WTC11 (cell line): ENCODE measurements at regions not wholly inside any gene's neighbourhood (a gene's known extent, or its start where the extent isn't known, plus 50 kb on each side); places are given as distances from the start of the nearest gene placed in this dataset.

Source experiments
- CREM ChIP-seq: sonication (generic); formaldehyde crosslinking; IDR thresholded peaks from 2 replicates; pipeline ENCODE4 v1.8.1; 2022; ENCODE audit warnings: mild to moderate bottlenecking, missing genetic modification reagents, moderate library complexity
- ESRRA ChIP-seq: sonication (generic); formaldehyde crosslinking; IDR thresholded peaks from 2 replicates; pipeline ENCODE4 v1.8.1; 2022; ENCODE audit warnings: mild to moderate bottlenecking, missing genetic modification reagents, borderline replicate concordance
- IRF1 ChIP-seq: sonication (generic); formaldehyde crosslinking; IDR thresholded peaks from 2 replicates; pipeline ENCODE4 v1.8.0; 2023; ENCODE audit warnings: missing genetic modification reagents
- MXD4 ChIP-seq: fragments of 250-450 bp; sonication (Bioruptor Pico); IDR thresholded peaks from 2 replicates; pipeline ENCODE4 v1.8.0; 2021; ENCODE audit warnings: mild to moderate bottlenecking, moderate library complexity, borderline replicate concordance
- NR2C2 ChIP-seq: sonication (generic); formaldehyde crosslinking; IDR thresholded peaks from 2 replicates; pipeline ENCODE4 v1.8.0; 2022; ENCODE audit warnings: mild to moderate bottlenecking, missing genetic modification reagents
- ZNF423 ChIP-seq: fragments of 250-450 bp; sonication (Bioruptor Pico); IDR thresholded peaks from 2 replicates; pipeline ENCODE4 v2.1.2; 2022; ENCODE audit warnings: mild to moderate bottlenecking, moderate library complexity
- TF ChIP-seq, protein P1 (sequence below): fragments of 200-600 bp; IDR thresholded peaks from 2 replicates; pipeline ENCODE4 v1.8.0; 2022; ENCODE audit warnings: antibody characterized with exemption

DNA sequence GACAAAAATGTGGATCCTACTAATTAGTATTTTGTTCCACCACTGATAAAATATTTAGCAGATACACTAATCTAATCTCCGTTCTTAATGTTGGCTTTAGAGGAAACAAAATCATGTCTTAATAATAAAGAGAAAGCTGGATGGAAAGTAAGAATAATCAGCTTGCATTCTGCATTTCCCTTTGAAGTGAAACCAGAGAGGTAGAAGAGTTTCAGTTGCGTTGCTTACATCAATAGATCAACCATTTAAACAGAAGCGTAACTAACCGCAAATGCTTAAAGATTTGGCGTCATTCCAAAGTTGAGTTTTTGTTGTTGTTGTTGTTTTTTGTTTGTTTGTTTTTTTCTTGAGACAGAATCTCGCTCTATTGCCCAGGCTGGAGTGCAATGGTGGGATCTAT, 168.9 kb downstream of the TRIML1 start:
- TF ChIP-seq CREM (CRISPR knock-in tag): no peak
- TF ChIP-seq ZNF423 (CRISPR knock-in tag): no peak
- TF ChIP-seq, protein P1, sequence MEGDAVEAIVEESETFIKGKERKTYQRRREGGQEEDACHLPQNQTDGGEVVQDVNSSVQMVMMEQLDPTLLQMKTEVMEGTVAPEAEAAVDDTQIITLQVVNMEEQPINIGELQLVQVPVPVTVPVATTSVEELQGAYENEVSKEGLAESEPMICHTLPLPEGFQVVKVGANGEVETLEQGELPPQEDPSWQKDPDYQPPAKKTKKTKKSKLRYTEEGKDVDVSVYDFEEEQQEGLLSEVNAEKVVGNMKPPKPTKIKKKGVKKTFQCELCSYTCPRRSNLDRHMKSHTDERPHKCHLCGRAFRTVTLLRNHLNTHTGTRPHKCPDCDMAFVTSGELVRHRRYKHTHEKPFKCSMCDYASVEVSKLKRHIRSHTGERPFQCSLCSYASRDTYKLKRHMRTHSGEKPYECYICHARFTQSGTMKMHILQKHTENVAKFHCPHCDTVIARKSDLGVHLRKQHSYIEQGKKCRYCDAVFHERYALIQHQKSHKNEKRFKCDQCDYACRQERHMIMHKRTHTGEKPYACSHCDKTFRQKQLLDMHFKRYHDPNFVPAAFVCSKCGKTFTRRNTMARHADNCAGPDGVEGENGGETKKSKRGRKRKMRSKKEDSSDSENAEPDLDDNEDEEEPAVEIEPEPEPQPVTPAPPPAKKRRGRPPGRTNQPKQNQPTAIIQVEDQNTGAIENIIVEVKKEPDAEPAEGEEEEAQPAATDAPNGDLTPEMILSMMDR: no peak
- no peak for TF ChIP-seq ESRRA (CRISPR knock-in tag)
- no peak for TF ChIP-seq MXD4 (CRISPR knock-in tag)
- TF ChIP-seq NR2C2: no peak
- no peak for TF ChIP-seq IRF1
